GM19023 (cell line): ENCODE measurements at regions not wholly inside any gene's neighbourhood (a gene's known extent, or its start where the extent isn't known, plus 50 kb on each side); places are given as distances from the start of the nearest gene placed in this dataset.
"Not testable (repeated sequence)": the region's sequence is repeated elsewhere in the genome, so short reads cannot be mapped to it uniquely, and the experiment has no call there.

Experiments
- ATAC-seq: cut with Tn5 transposase; IDR thresholded peaks from one replicate; pipeline ENCODE4 v1.9.1; 2021; ENCODE audit warnings: mild to moderate bottlenecking, moderate library complexity; ENCODE audit not compliant: unreplicated experiment

DNA sequence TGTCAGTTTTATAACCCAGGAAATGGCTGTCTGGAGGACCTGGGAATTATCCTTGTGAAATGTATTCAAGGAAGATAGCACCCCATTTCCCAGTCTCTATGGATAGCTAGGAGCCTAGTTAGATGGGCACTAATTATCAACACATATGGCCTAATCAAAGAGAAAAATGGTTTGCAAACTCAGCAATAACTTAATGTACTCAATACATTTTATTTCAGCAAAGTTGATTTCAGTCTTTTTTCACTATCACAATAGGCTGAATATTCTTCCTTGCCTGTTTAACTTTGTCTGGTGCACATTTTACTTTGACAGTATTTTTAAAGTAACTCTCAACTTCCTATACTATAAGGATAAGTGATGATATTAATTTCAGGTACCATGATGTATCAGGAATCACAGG, 756.3 kb downstream of the CCDC85A start:
- no peak for ATAC-seq

DNA sequence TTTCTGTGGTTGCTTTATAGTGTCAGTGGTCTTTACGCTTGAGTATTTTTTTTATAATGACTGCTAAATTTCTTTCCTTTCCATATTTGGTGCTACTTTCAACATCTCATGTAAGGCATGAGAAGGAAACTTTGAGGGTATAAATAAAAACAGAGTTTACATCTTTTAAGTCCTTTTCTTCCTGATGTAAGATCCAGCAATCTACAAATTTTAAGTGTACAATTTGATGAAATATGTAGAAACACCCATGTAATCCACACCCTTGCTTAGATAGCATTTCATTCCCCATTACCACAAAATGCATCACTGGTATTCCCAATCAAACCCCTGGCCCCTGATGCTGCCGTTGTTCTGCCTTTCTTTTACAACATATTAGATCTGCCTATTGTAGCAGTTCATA, 769.1 kb downstream of the CCDC85A start:
- no peak for ATAC-seq

GRCh38 chr2:56960581-56960980, 776.8 kb downstream of the CCDC85A start:
- no peak for ATAC-seq

- ATAC-seq: no peak
Observed at GRCh38 chr2:56962673-56963072, 778.9 kb downstream of the CCDC85A start.

DNA sequence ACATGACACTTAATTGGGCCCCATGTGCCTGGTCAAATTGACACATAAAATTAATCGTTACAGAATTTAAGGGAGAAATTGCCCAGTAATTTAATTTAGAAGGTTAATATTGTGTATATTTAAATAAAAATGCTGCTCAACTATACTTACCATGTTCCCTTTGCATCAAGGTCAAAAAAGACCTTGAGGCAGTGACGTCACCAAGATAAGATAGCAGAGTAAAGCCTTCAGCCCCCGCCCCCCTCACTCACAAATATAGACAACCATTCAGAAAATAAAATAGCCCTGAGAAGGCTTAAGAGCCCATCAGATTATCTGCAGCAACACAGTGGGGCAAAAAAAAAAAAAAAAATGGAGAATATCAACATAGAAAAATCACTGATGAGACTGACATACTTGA, 785.7 kb downstream of the CCDC85A start:
- no peak for ATAC-seq

- no peak for ATAC-seq
Observed at GRCh38 chr2:56971383-56971974, 787.7 kb downstream of the CCDC85A start.

GRCh38 chr2:56981554-56981953, 797.8 kb downstream of the CCDC85A start:
- no peak for ATAC-seq

DNA sequence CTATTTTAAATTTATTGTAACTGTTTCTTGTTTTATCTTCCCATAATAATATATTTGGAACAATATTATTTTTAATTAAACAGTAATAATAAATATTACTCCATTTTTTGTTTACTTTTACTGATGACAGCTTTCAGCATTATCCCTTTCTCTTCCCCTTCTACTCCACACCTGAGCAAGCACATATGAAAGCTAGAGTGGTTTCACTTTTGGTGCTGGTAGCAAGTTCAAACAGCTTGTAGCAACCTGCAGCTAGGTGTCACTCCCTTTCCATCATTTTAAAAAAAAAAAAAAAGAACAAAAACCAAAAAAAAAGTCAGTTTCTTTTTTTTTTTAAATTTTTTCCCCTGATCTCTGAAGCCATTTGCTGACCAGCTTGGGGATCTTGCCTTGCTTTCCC, 801.8 kb downstream of the CCDC85A start:
- no peak for ATAC-seq

GRCh38 chr2:57022496-57022895, 838.7 kb downstream of the CCDC85A start:
- no peak for ATAC-seq

DNA sequence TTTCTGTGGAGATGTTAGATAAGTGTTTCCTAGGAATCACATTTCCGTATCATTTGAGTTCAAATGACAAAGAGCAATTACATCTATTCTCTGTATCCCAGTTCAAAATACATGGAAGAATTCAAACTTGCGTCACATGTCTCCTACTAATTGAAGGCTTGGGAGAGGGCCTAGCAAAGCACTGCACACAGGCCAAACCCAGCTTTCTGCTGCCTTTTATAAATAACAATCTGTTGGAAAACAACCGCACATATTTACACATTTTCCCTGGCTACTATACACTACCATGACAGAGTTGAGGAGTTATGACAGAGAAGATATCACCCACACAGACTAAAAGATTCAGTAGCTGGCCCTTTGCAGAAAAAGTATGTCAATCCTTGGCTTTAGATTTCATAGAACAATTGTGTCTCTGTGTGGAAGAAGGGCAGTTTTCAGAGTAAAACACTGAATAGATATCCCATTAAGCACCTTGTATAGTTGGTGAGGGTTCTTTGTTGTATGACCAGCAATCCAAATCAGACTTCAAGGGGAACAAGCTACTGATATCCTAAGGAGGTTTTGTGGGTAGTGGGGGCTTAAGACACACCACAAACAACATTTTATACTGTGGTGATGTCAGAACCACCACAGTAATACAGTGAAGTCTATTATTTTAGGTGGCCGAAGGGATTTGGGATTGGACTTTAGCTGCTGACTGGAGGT, 861.3 kb downstream of the CCDC85A start:
- ATAC-seq: no peak

DNA sequence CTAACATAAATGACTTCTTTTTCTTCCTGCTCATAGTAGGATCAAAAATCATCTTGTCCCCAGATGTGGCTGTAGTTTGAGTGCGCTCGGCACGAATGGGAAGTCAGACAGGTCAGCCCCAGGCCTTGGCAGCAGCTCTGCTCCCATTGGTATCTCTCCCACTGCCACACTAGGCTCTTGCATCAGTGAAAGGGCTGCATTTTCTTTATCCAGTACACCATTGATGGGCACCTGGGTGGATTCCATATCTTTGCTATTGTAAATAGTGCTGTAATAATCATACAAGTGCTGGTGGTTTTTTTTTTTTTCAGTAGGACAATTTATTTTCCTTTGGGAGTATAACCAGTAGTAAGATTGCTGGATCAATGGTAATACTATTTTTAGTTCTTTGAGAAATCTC, 865.5 kb downstream of the CCDC85A start:
- no peak for ATAC-seq

- ATAC-seq: no peak
Observed at GRCh38 chr2:57050007-57050406, 866.2 kb downstream of the CCDC85A start.

DNA sequence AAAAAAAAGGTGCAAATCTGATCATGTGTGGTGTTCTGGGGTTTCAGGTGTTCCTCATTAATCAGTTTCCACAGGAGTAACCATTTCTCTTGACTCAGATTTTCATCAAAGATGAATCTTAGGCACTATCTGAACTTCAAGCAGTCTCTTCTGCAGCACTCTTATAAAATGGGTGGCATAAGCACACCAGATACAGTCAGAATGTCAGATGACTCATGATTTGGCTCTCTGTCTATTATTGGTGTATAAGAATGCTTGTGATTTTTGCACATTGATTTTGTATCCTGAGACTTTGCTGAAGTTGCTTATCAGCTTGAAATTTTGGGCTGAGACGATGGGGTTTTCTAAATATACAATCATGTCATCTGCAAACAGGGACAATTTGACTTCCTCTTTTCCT, 882.5 kb downstream of the CCDC85A start:
- ATAC-seq: not testable (repeated sequence)

- ATAC-seq: no peak
Observed at GRCh38 chr2:57075226-57075625, 891.4 kb downstream of the CCDC85A start.

DNA sequence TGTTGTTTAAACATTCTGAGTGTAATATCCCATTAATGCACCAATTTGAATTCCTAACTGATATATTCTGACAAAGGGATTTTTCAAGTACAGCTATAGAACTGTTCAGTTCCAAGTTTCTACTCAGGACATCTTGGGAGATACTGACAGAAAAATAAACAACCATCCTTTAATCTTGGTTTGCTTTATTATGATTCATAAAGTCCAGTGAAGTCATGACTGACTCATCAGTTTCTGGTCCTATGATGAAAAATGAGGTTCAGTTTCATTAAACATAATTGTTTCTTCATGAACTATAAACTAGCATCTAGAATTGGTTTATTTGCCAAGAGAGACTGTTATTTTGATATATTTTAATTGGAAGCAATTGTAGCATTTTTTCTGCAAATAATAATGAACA, 896.2 kb downstream of the CCDC85A start:
- no peak for ATAC-seq

DNA sequence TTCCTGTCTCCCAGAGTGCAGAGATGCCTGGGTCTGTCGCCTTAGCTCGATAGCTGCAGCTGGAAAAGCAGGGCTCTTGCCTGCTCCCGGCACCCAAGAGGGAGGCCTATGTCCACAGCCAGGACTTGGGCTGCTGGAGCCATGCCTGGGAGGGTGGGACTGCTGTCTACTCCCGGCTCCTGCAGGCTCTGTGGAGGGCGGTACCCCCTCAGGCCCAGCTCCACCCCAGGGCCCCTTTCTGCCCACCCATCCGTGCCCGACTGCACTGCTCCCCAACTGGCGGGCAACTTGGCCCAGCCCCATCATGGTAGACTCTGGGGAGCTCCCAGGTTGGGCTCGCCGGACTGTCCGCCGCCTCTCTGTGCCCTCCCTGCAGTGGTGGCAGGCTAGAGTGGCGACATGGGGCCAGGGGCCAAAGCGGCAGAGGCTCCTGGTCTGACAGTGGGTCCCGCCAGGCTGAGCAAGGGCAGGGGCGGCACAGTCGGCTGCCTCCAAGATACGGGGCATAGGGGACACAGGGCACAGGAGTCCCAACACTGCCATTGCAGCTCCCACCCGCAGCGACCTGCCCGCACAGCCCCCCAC, 901.0 kb downstream of the CCDC85A start:
- ATAC-seq: no peak

GRCh38 chr2:57093020-57093419, 909.2 kb downstream of the CCDC85A start:
- no peak for ATAC-seq

DNA sequence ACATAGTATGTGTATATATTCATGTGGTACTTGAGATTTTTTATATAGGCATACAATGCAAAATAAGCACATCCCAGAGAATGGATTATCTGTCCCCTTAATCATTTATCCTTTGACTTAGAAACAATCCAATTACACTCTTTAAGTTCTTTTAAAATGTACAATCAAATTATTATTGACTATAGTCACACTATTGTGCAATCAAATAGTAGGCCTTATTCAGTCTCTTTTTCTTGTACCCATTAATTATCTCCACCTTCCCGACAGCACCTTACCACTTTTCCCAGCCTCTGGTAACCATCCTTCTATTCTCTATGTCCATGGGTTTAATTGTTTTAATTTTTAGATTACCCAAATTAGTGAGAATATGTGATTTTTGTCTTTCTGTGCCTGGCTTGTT, 914.1 kb downstream of the CCDC85A start:
- ATAC-seq: no peak

DNA sequence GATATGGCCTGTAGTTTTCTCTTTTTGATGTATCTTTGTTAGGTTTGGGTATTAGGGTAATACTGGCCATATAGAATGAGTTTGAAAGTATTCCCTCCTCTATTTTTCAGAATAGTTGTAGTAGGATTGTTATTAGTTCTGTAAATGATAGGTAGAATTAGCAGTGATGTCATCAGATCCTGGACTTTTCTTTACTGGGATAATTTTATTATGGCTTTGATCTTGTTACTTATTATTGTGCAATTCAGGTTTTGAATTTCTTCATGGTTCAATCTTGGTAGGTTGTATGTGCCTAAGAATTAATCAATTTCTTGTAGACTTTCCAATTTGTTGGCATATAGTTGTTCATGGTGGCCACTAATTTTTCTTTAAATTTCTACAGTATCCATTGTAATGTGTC, 916.6 kb downstream of the CCDC85A start:
- no peak for ATAC-seq

- ATAC-seq: no peak
Observed at GRCh38 chr2:57105694-57106093, 921.9 kb downstream of the CCDC85A start.

GRCh38 chr2:57107353-57107752, 923.6 kb downstream of the CCDC85A start:
- no peak for ATAC-seq

GRCh38 chr2:57111531-57111930, 927.7 kb downstream of the CCDC85A start:
- no peak for ATAC-seq

- ATAC-seq: no peak
Observed at GRCh38 chr2:57119141-57119540, 927.5 kb upstream of the VRK2 start.
